GM19328 (cell line): ENCODE measurements at regions not wholly inside any gene's neighbourhood (a gene's known extent, or its start where the extent isn't known, plus 50 kb on each side); places are given as distances from the start of the nearest gene placed in this dataset.

ENCODE experiments used
- ATAC-seq: cut with Tn5 transposase; IDR thresholded peaks from one replicate; pipeline ENCODE4 v1.9.1; 2021; ENCODE audit warnings: mild to moderate bottlenecking, moderate library complexity; ENCODE audit not compliant: unreplicated experiment

GRCh38 chr3:69445498-69445897 lies 59.6 kb upstream of the FRMD4B start:
- no peak for ATAC-seq

- no peak for ATAC-seq
These were observed 59.1 kb upstream of the FRMD4B start for GRCh38 chr3:69445024-69445423.

DNA sequence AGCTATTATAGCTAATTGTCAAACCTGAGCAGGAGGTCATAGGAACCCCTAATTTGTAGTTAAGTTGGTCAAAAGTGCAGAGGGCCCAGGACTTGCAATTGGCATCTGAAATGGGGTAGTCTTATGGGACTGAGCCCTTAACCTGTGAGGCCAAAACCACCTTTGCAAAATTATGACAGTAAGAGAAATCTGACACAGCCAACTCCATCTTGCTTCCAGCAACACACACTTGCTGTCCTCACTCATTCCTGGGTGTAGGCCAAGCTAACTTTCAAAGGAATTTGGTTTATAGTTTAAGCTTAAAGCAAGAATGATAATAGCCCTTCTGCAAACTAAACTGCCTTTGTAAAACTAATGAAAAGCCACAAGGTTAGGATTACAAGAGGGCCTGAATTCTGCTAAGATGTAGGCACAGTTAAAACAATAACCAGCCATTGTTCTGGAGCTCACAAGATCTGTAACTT lies 57.6 kb upstream of the FRMD4B start:
- no peak for ATAC-seq

GRCh38 chr3:69442771-69443311 lies 57.0 kb upstream of the FRMD4B start:
- ATAC-seq, result no peak

DNA sequence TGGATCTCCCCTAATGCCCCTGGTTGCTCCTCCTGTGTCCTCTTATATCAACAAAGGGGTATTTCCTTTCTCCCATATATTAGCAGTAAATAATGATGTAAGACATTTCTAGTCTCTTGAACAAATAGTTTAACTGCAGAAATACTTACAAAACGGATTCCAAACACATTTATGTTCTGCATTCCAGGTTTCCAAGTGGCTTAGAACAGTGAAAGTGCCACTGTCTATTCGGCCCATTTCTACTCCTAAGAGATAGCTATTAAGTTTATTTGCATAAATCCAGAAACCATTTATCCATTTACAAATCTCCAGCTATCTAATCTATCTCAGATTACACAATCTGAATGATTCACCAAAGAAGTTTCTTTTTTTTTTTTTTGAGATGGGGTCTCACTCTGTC lies 55.8 kb upstream of the FRMD4B start:
- no peak for ATAC-seq

DNA sequence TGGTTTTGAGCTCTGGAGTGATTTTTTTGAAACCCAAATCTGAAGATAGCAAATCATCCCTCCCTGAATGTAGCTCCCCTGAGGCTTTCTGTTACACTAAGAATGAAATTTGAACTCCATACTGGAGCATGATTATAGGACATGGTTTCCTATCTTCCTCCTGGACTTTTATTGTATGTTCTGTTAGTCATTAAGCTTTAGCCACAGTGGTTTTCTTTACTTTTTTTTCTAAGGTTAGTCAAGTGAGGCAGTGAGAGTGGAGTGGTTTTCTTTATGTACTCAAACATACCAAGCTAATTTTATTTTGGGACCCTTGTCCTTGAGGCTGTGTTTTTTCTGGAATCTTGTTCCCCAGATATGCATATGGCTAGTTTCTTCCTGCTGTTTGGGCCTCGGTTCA lies 55.2 kb upstream of the FRMD4B start:
- ATAC-seq, result no peak

DNA sequence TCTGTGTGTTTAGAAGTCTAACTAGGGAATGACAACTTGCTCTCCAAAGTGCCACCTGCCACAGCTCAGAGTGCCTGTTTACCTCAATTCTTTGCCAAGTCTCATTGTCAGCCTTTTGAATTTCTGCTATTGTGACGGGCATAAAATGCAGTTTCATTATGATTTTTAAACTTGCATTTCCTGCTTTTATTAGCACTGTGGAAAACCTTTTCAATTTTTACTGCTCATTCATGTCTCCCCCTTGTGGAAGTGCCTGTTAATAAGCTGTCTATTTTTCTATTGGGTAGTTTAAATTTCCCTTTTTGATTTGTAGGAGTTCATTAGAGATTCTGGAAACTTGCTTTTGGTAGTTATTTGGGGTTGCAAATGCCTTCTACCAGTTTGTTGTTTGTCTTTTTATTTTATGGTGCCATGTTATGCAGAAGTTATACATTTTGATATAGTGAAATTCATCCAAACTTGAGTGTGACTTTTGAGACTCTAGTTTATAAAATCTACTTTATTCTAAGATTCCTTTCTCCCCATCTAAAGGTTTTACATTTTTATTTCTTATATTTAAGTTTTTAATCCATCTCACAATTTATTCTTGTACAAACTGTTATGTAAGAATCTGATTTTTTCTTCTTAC lies 53.9 kb upstream of the FRMD4B start:
- ATAC-seq, result no peak

GRCh38 chr3:69438476-69438875 lies 52.6 kb upstream of the FRMD4B start:
- ATAC-seq, result no peak

GRCh38 chr3:69435274-69436265 lies 49.7 kb upstream of the FRMD4B start:
- peak; percentile 48 for ATAC-seq
